GM06990 (cell line): ENCODE measurements at regions not wholly inside any gene's neighbourhood (a gene's known extent, or its start where the extent isn't known, plus 50 kb on each side); places are given as distances from the start of the nearest gene placed in this dataset.

ENCODE experiments used
- DNase-seq: peaks from one replicate; pipeline ENCODE4 v3.0.0-alpha.2; 2011; ENCODE audit not compliant: insufficient read length; ENCODE audit errors: extremely low read depth
- H3K27me3 ChIP-seq: replicated peaks from 2 replicates; pipeline ENCODE4 v1.6.0; 2011; ENCODE audit warnings: low read length; ENCODE audit not compliant: control insufficient read depth, insufficient read depth
- H3K36me3 ChIP-seq: 2 replicates; pipeline ENCODE4 v1.5.1; 2011; ENCODE audit warnings: low read length; ENCODE audit not compliant: control insufficient read depth, insufficient read depth
- H3K4me3 ChIP-seq: replicated peaks from 2 replicates; pipeline ENCODE4 v1.5.1; 2011; ENCODE audit warnings: low read depth, mild to moderate bottlenecking, control low read depth, low read length
- TF ChIP-seq, protein P1 (sequence below): IDR thresholded peaks from 2 replicates; pipeline ENCODE4 v1.5.1; 2011; ENCODE audit warnings: low read length, control low read depth, mild to moderate bottlenecking, inconsistent platforms; ENCODE audit not compliant: insufficient read depth, poor library complexity, severe bottlenecking

DNA sequence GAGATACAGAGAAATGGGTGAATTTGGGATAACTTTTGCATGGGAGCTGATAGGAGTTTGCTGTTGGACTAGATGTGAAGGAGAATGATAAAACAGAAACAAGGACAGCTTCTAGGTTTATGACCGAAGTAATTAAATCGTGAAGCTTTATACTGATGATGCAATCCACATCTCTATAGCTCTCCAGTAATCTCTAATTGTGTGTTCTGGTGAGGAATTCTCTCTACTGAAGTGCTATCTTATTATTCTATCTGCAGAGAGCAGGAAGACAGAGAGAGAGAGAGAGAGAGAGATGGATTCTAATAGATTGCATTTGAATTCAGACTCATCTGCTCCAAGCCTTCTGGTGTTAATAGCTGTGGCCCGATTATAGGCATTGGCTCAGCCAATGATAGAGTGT is 113.5 kb upstream of the FRMD4B start:
- no peaks in the 10 kb centered on the region for H3K27me3 ChIP-seq
- no peak for DNase-seq
- H3K36me3 ChIP-seq, result no peaks in the 10 kb centered on the region
- TF ChIP-seq, protein P1, sequence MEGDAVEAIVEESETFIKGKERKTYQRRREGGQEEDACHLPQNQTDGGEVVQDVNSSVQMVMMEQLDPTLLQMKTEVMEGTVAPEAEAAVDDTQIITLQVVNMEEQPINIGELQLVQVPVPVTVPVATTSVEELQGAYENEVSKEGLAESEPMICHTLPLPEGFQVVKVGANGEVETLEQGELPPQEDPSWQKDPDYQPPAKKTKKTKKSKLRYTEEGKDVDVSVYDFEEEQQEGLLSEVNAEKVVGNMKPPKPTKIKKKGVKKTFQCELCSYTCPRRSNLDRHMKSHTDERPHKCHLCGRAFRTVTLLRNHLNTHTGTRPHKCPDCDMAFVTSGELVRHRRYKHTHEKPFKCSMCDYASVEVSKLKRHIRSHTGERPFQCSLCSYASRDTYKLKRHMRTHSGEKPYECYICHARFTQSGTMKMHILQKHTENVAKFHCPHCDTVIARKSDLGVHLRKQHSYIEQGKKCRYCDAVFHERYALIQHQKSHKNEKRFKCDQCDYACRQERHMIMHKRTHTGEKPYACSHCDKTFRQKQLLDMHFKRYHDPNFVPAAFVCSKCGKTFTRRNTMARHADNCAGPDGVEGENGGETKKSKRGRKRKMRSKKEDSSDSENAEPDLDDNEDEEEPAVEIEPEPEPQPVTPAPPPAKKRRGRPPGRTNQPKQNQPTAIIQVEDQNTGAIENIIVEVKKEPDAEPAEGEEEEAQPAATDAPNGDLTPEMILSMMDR, result no peak
- H3K4me3 ChIP-seq, result no peak overlapping the region

DNA sequence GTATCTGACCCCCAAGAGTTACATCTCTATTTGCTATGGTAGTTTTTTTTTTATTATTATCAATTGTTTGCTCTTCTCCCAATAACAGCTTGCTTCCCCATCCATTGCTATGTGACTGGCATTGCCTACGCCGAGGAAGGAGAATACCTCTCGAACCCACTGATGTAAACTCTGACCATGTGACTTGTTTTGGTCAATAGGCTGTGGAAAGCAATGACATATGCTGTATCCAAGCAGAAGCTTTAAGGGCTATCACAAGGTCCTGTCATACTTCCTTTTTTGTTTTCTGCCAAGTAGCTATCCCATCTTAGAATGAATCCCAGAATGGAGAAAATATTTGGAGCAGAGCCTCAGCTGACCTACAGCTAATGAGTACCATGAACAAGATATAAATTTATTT is 111.0 kb upstream of the FRMD4B start:
- DNase-seq, result no peak
- Histone ChIP-seq H3K36me3 (no peaks in the 10 kb centered on the region), H3K27me3 (no peaks in the 10 kb centered on the region), H3K4me3 (no peak overlapping the region)
- TF ChIP-seq, protein P1, result no peak

DNA sequence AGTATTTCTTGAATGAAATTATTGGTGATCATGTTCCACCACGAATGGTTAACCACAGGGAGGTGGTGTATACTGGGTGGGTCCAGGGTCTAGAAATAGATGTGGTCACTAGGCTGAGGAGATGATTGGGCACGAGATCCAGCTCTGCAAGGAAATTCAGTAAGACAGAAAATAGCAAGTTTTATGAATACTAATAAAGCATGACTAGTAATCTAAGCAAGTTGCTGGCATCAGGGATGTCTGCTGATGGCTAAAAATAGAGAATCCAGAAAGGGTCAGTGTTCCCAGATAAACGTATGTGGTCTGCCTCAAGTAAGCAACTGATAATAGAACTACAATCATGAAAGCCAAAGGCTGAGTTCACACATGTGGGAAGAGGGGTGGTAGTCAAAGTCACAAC is 108.3 kb upstream of the FRMD4B start:
- TF ChIP-seq, protein P1, result no peak
- H3K27me3 ChIP-seq, result no peaks in the 10 kb centered on the region
- no peak for DNase-seq
- H3K36me3 ChIP-seq, result no peaks in the 10 kb centered on the region
- H3K4me3 ChIP-seq, result no peak overlapping the region

DNA sequence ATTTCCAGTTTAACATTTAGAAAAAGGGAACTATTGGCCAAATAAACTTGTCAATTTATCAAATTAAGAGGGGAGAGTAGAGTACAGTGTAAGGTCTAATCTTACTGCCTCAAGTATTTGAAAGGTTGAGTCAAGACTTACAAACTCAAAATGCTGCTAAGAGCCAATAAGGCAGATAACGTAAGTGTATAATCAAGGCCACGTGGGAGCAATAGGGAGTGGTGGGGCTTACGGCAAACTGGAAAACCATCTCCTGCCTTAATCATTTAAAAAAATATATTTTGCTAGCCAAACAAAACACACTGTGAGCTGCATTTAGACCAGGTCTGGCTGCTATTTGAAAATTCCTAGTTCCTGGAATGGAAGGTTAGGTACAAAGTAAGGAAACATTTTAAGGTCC is 107.3 kb upstream of the FRMD4B start:
- TF ChIP-seq, protein P1, result no peak
- no peak overlapping the region for H3K4me3 ChIP-seq
- DNase-seq, result no peak
- H3K27me3 ChIP-seq, result no peaks in the 10 kb centered on the region
- no peaks in the 10 kb centered on the region for H3K36me3 ChIP-seq

DNA sequence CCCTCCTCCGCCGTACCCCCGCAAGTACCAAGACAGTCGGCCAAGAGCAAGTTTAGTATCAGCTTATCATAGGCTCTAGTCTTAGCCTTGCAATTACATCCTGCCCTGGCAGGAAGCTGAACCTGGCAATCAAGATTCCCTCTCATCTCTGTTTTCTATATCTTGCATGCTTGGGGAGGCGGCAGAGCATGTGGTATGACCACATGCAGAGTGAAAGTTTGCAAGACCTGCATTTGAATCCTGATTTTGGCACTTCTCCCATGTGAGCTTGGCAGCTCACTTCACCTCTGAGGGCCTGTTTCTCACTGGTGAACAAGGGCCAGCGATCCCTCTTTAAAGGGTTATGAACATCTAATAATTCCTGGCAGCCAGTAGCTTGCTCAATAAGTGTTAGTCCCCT is 106.1 kb upstream of the FRMD4B start:
- DNase-seq, result no peak
- H3K27me3 ChIP-seq, result no peaks in the 10 kb centered on the region; the same call in 1 of the 2 replicates
- TF ChIP-seq, protein P1, result no peak
- H3K4me3 ChIP-seq, result no peak overlapping the region
- no peaks in the 10 kb centered on the region for H3K36me3 ChIP-seq

DNA sequence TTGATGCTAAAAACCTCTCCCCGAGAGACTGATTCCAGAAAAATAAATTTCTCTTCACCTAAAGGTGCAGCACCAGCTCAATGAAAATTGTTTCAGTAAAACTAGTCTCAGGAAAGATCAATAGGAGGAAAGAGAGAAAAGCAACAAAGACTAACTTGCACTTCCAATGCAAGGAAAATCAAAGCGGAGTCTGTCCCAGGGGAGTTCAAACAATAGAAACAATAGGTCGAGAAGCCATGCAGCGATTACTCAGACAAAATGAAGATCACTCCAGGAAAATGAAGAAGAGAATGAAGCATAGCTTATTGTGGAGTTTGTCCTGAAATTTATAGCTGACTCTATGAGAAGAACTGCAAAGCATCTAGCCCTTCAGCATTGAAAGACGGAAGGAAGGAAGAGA is 105.1 kb upstream of the FRMD4B start:
- Histone ChIP-seq H3K27me3 (no peaks in the 10 kb centered on the region; the same call in 1 of the 2 replicates), H3K36me3 (no peaks in the 10 kb centered on the region), H3K4me3 (no peak overlapping the region)
- DNase-seq, result no peak
- TF ChIP-seq, protein P1, result no peak
